HEK293T (cell line): ENCODE measurements at regions not wholly inside any gene's neighbourhood (a gene's known extent, or its start where the extent isn't known, plus 50 kb on each side); places are given as distances from the start of the nearest gene placed in this dataset.

ENCODE experiments used
- CTCF ChIA-PET: fragments of 350-600 bp; formaldehyde crosslinking; extraction: SDS; loops from one replicate; lab custom pipeline; 2021; ENCODE audit warnings: antibody characterized with exemption, inconsistent platforms; lab: Yijun Ruan, JAX
- POLR2A ChIA-PET: fragments of 350-600 bp; formaldehyde crosslinking; extraction: SDS; loops from one replicate; lab custom pipeline; 2020; ENCODE audit warnings: antibody characterized with exemption, inconsistent platforms; lab: Yijun Ruan, JAX
- DNase-seq: peaks from one replicate; pipeline ENCODE4 v3.0.0; 2012; ENCODE audit warnings: mixed read lengths; ENCODE audit errors: extremely low spot score
- ARNT ChIP-seq: fragments of 450-650 bp; IDR thresholded peaks from 2 replicates; pipeline ENCODE4 v1.6.1; 2017; ENCODE audit warnings: mild to moderate bottlenecking
- BHLHE40 ChIP-seq: fragments of 450-650 bp; IDR thresholded peaks from 2 replicates; pipeline ENCODE4 v1.6.1; 2016; ENCODE audit warnings: mild to moderate bottlenecking, moderate library complexity, borderline replicate concordance
- CTBP1 ChIP-seq: fragments of 450-650 bp; IDR thresholded peaks from 2 replicates; pipeline ENCODE4 v1.6.1; 2016; ENCODE audit warnings: borderline replicate concordance
- ELF4 ChIP-seq: fragments of 450-650 bp; IDR thresholded peaks from 2 replicates; pipeline ENCODE4 v1.6.1; 2017; ENCODE audit warnings: antibody characterized with exemption
- FOXA1 ChIP-seq: fragments of 450-650 bp; IDR thresholded peaks from 2 replicates; pipeline ENCODE4 v1.6.1; 2016; ENCODE audit warnings: mild to moderate bottlenecking
- FOXK2 ChIP-seq: fragments of 450-650 bp; IDR thresholded peaks from 2 replicates; pipeline ENCODE4 v1.6.1; 2016; ENCODE audit warnings: mild to moderate bottlenecking
- FOXM1 ChIP-seq: fragments of 450-650 bp; IDR thresholded peaks from 2 replicates; pipeline ENCODE4 v1.6.1; 2017; ENCODE audit warnings: mild to moderate bottlenecking, borderline replicate concordance
- HDGF ChIP-seq: fragments of 450-650 bp; IDR thresholded peaks from 2 replicates; pipeline ENCODE4 v1.6.1; 2017; ENCODE audit warnings: antibody characterized with exemption, borderline replicate concordance
- L3MBTL2 ChIP-seq: fragments of 450-650 bp; conservative IDR thresholded peaks from 2 replicates; pipeline ENCODE4 v1.6.1; 2016; ENCODE audit warnings: mild to moderate bottlenecking
- LEF1 ChIP-seq: fragments of 450-650 bp; IDR thresholded peaks from 2 replicates; pipeline ENCODE4 v1.6.1; 2017; ENCODE audit warnings: mild to moderate bottlenecking, borderline replicate concordance
- NFRKB ChIP-seq: fragments of 450-650 bp; IDR thresholded peaks from 2 replicates; pipeline ENCODE4 v1.6.1; 2016; ENCODE audit warnings: mild to moderate bottlenecking, moderate library complexity
- PKNOX1 ChIP-seq: fragments of 450-650 bp; IDR thresholded peaks from 2 replicates; pipeline ENCODE4 v1.6.1; 2016
- SP1 ChIP-seq: fragments of 450-650 bp; IDR thresholded peaks from 2 replicates; pipeline ENCODE4 v1.6.1; 2017
- SUZ12 ChIP-seq: fragments of 450-650 bp; IDR thresholded peaks from 2 replicates; pipeline ENCODE4 v1.6.1; 2016; ENCODE audit warnings: mild to moderate bottlenecking
- TARDBP ChIP-seq: fragments of 450-650 bp; IDR thresholded peaks from 2 replicates; pipeline ENCODE4 v1.6.1; 2016
- ZNF384 ChIP-seq: fragments of 450-650 bp; IDR thresholded peaks from 2 replicates; pipeline ENCODE4 v1.6.1; 2016

GRCh38 chr13:34640993-34641330 lies 301.1 kb upstream of the NBEA start:
- DNase-seq, result no peak
- POLR2A ChIA-PET, result no interaction called here
- CTCF ChIA-PET, result no interaction called here
- TF ChIP-seq FOXA1 (no peak), ELF4 (no peak), ARNT (no peak), FOXM1 (no peak), BHLHE40 (no peak), HDGF (no peak), LEF1 (no peak), ZNF384 (no peak), PKNOX1 (no peak), SP1 (no peak), FOXK2 (no peak), SUZ12 (no peak), TARDBP (no peak), CTBP1 (no peak), L3MBTL2 (no peak), NFRKB (no peak)

- POLR2A ChIA-PET, result no interaction called here
- CTCF ChIA-PET, result no interaction called here
- no peak for DNase-seq
- TF ChIP-seq BHLHE40, result no peak
- no peak for TF ChIP-seq NFRKB
- TF ChIP-seq FOXA1, result no peak
- no peak for TF ChIP-seq CTBP1
- no peak for TF ChIP-seq FOXM1
- no peak for TF ChIP-seq TARDBP
- no peak for TF ChIP-seq PKNOX1
- TF ChIP-seq HDGF, result no peak
- no peak for TF ChIP-seq FOXK2
- TF ChIP-seq SUZ12, result no peak
- TF ChIP-seq LEF1, result no peak
- no peak for TF ChIP-seq L3MBTL2
- no peak for TF ChIP-seq ZNF384
- no peak for TF ChIP-seq SP1
- TF ChIP-seq ARNT, result no peak
- TF ChIP-seq ELF4, result no peak
These were observed 294.5 kb upstream of the NBEA start for GRCh38 chr13:34647379-34648150.

- DNase-seq, result no peak
- ChIA-PET POLR2A (no interaction called here), CTCF (no interaction called here)
- TF ChIP-seq CTBP1 (no peak), ELF4 (no peak), ARNT (no peak), LEF1 (no peak), TARDBP (no peak), FOXA1 (no peak), FOXK2 (no peak), PKNOX1 (no peak), SP1 (no peak), FOXM1 (no peak)
These were observed 287.9 kb upstream of the NBEA start for GRCh38 chr13:34654203-34654602.

GRCh38 chr13:34654647-34655046 lies 287.4 kb upstream of the NBEA start:
- no peak for DNase-seq
- TF ChIP-seq NFRKB, result no peak
- TF ChIP-seq PKNOX1, result no peak
- TF ChIP-seq ARNT, result no peak
- TF ChIP-seq L3MBTL2, result no peak
- no peak for TF ChIP-seq ZNF384
- TF ChIP-seq FOXK2, result no peak
- TF ChIP-seq BHLHE40, result no peak
- no peak for TF ChIP-seq HDGF
- TF ChIP-seq SUZ12, result no peak
- no peak for TF ChIP-seq FOXA1
- no peak for TF ChIP-seq CTBP1
- no peak for TF ChIP-seq LEF1
- TF ChIP-seq SP1, result no peak
- no peak for TF ChIP-seq TARDBP
- TF ChIP-seq ELF4, result no peak
- no peak for TF ChIP-seq FOXM1
- POLR2A ChIA-PET, result no interaction called here
- CTCF ChIA-PET, result no interaction called here

- ChIA-PET CTCF (no interaction called here), POLR2A (no interaction called here)
- TF ChIP-seq TARDBP (no peak), HDGF (no peak), PKNOX1 (no peak), FOXK2 (no peak), ZNF384 (no peak), ELF4 (no peak), CTBP1 (no peak)
- DNase-seq, result no peak
These were observed 286.5 kb upstream of the NBEA start for GRCh38 chr13:34655554-34655953.
